ENCODE measurements at regions not wholly inside any gene's neighbourhood (a gene's known extent, or its start where the extent isn't known, plus 50 kb on each side); places are given as distances from the start of the nearest gene placed in this dataset.

DNA sequence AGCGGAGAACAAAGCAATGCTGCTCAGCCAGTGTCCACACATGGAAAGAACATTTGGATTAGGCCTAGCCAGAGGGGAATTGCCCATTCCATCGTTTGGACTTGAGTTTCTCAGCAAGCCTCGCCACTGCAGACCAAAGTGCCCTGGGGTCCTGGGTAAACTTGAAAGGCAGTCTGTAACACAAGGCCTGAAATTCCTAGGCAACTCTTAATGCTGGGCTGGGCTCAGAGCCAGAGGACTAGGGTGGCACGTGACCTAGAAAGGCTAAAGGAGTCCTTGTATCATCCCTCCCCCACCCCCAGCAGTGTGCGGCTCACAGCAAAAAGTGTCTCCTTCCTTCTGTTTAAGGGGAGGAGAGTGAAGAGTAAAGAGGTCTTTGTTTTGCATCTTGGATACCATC lies 210.4 kb upstream of the ARX start:
- no peak for DNase-seq (ENCODE audit: low read depth)
- H3K4me3 ChIP-seq (ENCODE audit: low read depth, low read length): no peak overlapping the region
- TF ChIP-seq MYC (IDR thresholded peaks at IDR 0.05; ENCODE audit: low read depth, low read length) (no peak), MAX (IDR thresholded peaks at IDR 0.05; ENCODE audit: low read depth, low read length) (no peak), CTCF (IDR thresholded peaks at IDR 0.05; ENCODE audit: low read depth, low read length) (no peak), POLR2A (IDR thresholded peaks at IDR 0.05; ENCODE audit: extremely low read depth, insufficient read length) (no peak)

DNA sequence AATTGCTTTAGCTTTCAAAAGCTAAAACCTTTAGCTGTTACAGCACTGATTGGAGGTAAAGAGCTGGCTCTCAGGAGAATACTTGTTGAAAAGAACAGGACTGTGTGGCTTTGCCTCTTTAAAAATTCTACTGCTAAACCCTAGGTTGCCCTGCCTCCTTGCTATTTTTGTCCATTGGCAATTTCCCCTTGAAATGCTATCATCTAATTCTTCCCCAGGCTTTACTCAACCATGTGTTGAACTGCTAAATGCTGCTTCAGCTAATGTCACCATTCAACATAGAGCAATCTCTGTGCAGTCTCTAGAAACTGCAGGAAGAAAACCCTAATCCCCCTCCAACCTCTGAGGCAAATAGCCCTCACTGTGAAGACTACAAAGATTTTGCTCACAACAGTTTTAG lies 203.7 kb upstream of the ARX start:
- TF ChIP-seq POLR2A (IDR thresholded peaks at IDR 0.05; ENCODE audit: extremely low read depth, insufficient read length) (no peak), MYC (IDR thresholded peaks at IDR 0.05; ENCODE audit: low read depth, low read length) (no peak), CTCF (IDR thresholded peaks at IDR 0.05; ENCODE audit: low read depth, low read length) (no peak), MAX (IDR thresholded peaks at IDR 0.05; ENCODE audit: low read depth, low read length) (no peak)
- no peak for DNase-seq (ENCODE audit: low read depth)

DNA sequence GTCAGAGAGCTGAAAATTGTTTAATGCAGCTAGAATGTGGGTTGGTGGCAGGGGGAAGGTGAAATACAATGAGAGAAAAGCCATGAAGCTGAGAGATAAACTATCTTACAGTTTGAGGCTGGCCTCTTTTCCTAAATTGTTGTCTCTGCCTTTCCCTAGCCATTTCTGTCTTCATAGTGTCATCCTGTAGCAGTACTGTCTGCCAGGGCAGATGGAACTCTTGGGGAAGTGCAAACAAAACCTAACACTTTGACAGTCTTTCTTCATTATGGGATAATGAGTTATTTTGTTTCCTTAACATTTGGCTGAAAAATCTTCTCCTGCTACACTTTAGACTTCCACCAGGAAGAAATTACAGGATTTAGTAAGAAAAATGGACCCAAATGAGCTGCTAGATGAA lies 197.8 kb upstream of the ARX start:
- no peak for DNase-seq (ENCODE audit: low read depth)
- no peak overlapping the region for H3K4me3 ChIP-seq (ENCODE audit: low read depth, low read length)
- TF ChIP-seq POLR2A (IDR thresholded peaks at IDR 0.05; ENCODE audit: extremely low read depth, insufficient read length) (no peak), CTCF (IDR thresholded peaks at IDR 0.05; ENCODE audit: low read depth, low read length) (no peak)

More for the DNA sequence above, 203.7 kb upstream of the ARX start:
- no peak overlapping the region for H3K4me3 ChIP-seq (ENCODE audit: low read depth, low read length)

GRCh38 chrX:25207803-25208475 lies 192.2 kb upstream of the ARX start:
- no peak for DNase-seq (ENCODE audit: low read depth)

DNA sequence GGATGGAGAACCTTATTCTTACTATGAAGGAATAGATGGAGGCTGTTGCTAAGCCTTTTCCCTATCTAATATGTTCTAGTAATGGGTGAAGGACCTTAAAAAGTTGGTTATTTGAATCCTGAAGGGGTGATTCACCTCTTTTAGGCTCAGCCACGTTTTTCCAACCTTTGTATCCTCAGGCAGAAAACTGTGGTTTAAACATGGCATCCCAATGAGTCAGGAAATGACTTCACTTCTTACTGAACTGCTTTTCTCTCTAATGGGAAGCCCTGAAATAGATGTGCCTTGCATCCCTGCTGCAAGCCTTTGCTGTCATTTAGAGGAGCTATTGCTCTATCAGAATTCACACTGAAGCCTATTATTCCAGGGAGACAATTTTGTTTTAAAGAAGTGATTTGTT lies 191.0 kb upstream of the ARX start:
- no peak overlapping the region for H3K4me3 ChIP-seq (ENCODE audit: low read depth, low read length)
- DNase-seq (ENCODE audit: low read depth): no peak
- TF ChIP-seq CTCF (IDR thresholded peaks at IDR 0.05; ENCODE audit: low read depth, low read length) (no peak), POLR2A (IDR thresholded peaks at IDR 0.05; ENCODE audit: extremely low read depth, insufficient read length) (no peak), MAX (IDR thresholded peaks at IDR 0.05; ENCODE audit: low read depth, low read length) (no peak), MYC (IDR thresholded peaks at IDR 0.05; ENCODE audit: low read depth, low read length) (no peak)

More at GRCh38 chrX:25207803-25208475, 192.2 kb upstream of the ARX start:
- no peak overlapping the region for H3K4me3 ChIP-seq (ENCODE audit: low read depth, low read length)
- no peak for TF ChIP-seq MYC (IDR thresholded peaks at IDR 0.05; ENCODE audit: low read depth, low read length)
- no peak for TF ChIP-seq POLR2A (IDR thresholded peaks at IDR 0.05; ENCODE audit: extremely low read depth, insufficient read length)
- no peak for TF ChIP-seq MAX (IDR thresholded peaks at IDR 0.05; ENCODE audit: low read depth, low read length)
- TF ChIP-seq CTCF (IDR thresholded peaks at IDR 0.05; ENCODE audit: low read depth, low read length): no peak

- TF ChIP-seq CTCF (IDR thresholded peaks at IDR 0.05; ENCODE audit: low read depth, low read length): no peak
- no peak for TF ChIP-seq MAX (IDR thresholded peaks at IDR 0.05; ENCODE audit: low read depth, low read length)
- TF ChIP-seq POLR2A (IDR thresholded peaks at IDR 0.05; ENCODE audit: extremely low read depth, insufficient read length): no peak
- no peak for TF ChIP-seq MYC (IDR thresholded peaks at IDR 0.05; ENCODE audit: low read depth, low read length)
- no peak overlapping the region for H3K4me3 ChIP-seq (ENCODE audit: low read depth, low read length)
- no peak for DNase-seq (ENCODE audit: low read depth)
These were observed 188.4 kb upstream of the ARX start for GRCh38 chrX:25204182-25204581.
